ENCODE measurements at regions not wholly inside any gene's neighbourhood (a gene's known extent, or its start where the extent isn't known, plus 50 kb on each side); places are given as distances from the start of the nearest gene placed in this dataset.

- no peak for DNase-seq (ENCODE audit: low read depth in 2 of 2)
These were observed 54.7 kb downstream of the MYEOV start for GRCh38 chr11:69348414-69349235.

GRCh38 chr11:69350040-69350439 is 56.1 kb downstream of the MYEOV start:
- no peak for DNase-seq (ENCODE audit: low read depth in 2 of 2)

DNA sequence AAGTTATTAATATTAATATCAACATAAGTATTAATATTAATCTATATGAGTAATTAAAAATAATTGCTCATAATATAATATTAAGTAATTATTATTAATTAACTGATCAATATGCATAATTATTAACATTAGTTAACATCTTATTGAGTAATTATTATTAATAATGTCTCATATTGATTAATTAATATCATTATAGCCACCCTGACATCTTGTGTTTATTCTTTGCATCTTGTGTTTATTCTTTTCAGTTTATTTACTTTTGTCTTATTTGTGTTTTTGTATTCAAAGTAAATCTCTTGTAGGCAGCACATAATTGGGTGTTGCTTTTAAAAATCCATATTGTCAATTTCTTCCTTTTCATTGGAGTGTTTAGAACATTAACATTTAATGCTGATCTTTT is 56.6 kb downstream of the MYEOV start:
- DNase-seq (ENCODE audit: low read depth in 2 of 2): no peak

GRCh38 chr11:69351460-69351859 is 57.5 kb downstream of the MYEOV start:
- no peak for DNase-seq (ENCODE audit: low read depth in 2 of 2)

- DNase-seq (ENCODE audit: low read depth in 2 of 2): no peak
These were observed 58.2 kb downstream of the MYEOV start for GRCh38 chr11:69352166-69352565.

- no peak for DNase-seq (ENCODE audit: low read depth in 2 of 2)
These were observed 58.9 kb downstream of the MYEOV start for GRCh38 chr11:69352715-69353319.

DNA sequence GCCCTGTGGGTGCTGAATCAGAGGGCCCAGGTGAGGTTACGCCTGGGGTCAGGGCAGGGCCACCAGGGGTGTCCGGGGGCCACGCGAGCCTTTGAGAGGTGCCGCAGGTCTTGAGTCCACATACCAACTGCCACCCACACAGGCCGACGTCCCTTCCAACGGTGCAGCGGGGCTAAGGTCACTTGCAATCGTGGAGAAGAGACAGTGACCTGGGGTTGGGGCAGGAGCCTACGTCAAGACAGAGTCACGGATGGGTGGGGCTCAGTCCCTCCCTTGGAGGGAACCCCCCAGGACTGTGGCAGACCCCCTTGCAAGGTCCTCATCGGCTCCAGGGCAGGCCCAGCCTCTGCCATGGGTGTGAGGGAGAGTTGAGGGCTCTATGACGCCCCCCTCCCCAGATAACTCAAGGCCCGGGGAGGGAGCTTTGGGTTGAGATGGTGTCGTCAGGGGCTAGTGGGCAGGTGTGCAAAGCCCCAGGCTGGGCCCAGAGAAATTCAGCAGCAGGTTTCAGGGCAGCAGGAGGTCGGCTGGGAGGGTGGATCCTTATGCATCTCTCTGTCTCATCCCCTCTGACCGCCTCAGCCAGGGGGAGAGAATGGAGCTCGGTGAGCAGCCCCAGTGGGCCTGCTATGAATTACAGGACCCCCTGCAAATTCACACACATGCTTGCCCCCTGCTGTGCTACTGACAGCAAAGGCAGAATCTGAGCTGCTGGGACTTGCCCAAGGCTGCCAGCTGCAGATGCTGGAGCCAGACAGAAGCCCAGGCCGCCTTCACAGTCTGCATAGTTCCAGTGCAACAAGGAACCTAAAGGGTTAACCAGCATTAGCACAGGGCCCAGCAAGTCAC is 60.0 kb downstream of the MYEOV start:
- DNase-seq (ENCODE audit: low read depth in 2 of 2): no peak

- DNase-seq (ENCODE audit: low read depth in 2 of 2): no peak
These were observed 60.6 kb downstream of the MYEOV start for GRCh38 chr11:69354545-69354897.

DNA sequence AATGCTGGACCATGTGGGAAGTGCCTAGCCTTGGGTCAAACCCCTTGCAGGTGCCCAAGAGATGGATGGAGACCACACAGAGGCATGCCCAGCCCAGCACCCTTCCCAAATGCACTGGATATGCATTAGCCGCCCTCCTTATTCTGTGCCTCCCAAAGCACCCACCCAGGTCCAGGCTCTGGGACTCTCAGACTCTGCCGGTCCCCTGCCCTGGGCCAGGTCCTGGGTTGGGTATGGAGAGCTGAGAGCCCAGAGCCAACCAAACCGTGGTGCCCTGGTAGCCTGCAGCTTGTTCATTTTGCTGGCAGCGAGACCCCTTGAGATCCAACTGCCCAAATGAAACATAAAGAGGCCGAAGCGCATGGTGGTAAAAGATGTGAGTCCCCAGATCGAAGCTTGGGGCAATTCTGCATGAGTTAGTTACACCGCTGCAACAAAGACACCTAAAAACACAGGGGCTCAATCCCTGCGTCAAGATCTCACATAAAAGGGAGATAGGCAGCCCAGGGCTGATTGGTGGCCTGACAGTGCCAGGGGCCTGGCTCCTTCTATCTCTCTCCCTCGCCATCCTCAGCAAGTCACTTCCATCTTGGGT is 61.5 kb downstream of the MYEOV start:
- DNase-seq (ENCODE audit: low read depth in 2 of 2): no peak

DNA sequence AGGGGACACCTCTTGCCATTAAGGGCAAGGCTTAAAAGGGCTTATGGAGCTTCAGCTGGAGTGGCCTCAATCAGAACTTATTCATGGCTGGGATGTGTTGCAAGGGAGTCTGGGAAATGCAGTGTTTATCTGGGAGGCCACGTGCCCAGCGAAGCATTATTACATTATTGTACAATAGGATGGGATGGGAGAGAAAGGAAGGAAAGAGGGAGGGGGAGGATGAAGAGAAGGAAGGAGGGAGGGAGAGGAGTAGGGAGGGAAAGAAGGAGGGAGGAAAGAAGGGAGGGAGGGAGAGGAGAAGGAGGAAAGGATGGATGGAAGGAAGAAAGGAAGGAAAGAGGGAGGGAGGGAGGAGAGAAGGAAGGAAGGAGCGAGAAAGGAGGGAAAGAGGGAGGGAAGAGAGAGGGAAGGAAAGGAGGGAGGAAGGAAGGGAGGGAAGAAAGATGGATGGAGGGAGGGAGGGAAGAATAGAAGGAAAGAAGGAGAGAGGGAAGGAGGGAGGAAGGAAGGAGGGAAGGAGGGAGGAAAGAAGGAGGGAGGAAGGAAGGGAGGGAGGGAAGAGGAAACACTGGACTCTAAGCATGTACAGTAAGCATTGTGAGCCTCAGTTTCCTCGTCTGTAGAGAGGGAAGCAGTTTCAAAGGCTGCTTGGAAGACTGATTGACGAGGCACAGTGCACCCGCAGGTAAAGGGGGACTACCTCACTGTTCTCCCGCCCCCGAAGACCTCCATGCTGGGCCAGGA is 62.2 kb downstream of the MYEOV start:
- DNase-seq (ENCODE audit: low read depth in 2 of 2): no peak

GRCh38 chr11:69356703-69357457 is 62.9 kb downstream of the MYEOV start:
- DNase-seq (ENCODE audit: low read depth in 2 of 2): no peak

DNA sequence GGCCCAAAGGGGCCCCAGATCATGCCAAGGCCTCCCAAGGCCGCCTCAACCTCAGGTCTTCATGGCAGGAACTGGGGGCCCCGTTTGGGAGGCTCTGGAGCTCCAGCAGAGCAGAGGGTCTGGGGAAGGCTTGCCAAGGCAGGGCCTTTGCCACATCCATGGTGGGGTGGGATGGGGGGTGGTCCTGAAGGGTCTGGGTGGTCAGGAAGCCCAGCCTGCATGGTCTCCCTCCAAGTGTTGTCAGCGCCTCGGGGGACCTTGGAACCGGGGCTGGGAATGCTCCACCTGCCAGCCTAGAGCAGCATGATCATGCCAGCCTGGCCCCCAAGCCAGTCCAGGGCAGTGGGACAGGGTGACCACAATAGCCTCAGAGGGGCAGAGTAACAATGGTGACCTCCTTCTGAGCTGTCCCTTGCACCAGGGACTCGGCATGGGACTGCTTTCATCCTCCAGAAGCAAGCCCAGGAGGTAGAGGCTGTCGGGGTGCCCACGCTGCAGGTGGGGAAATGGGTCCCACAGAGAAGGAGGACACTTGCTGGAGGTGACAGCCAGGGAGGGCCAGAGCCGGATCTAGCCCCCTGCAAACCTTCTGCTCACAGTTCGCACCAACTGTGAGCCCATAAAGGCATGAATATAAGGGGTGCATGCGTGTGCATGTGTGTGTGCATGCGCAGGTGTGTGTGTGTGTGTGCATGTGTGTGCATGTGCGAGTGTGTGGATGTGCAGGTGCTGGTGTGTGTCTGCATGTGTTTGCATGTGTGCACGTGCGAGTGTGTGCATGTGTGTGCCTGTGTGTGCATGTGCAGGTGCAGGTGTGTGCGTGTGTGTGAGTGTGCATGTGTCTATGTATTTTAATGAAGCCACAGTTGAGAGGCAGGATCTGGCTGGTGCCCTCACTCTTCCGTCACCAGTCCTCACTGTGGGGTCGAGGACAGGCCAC is 63.8 kb downstream of the MYEOV start:
- no peak for DNase-seq (ENCODE audit: low read depth in 2 of 2)

GRCh38 chr11:69358398-69359020 is 64.6 kb downstream of the MYEOV start:
- DNase-seq (ENCODE audit: low read depth in 2 of 2): no peak

- no peak for DNase-seq (ENCODE audit: low read depth in 2 of 2)
These were observed 66.0 kb downstream of the MYEOV start for GRCh38 chr11:69359735-69360480.

DNA sequence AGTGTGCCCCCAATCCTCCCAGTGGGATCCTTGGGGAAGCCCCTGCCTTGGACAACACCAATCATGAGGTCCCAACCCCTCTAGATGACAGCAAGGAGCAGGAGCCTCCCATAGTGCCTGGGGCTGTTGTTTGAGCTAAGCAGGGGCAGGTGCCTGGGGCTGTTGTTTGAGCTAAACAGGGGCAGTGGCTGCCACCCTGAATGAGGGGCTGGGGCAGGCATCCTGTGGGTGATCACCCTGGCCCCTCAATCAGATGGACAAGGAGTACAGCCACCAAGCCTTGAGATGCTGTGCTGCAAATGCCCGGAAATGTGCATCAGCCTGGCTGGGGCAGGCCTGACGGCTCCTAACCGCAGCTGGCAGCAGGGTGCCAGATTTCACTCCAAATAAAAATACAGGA is 66.7 kb downstream of the MYEOV start:
- no peak for DNase-seq (ENCODE audit: low read depth in 2 of 2)

DNA sequence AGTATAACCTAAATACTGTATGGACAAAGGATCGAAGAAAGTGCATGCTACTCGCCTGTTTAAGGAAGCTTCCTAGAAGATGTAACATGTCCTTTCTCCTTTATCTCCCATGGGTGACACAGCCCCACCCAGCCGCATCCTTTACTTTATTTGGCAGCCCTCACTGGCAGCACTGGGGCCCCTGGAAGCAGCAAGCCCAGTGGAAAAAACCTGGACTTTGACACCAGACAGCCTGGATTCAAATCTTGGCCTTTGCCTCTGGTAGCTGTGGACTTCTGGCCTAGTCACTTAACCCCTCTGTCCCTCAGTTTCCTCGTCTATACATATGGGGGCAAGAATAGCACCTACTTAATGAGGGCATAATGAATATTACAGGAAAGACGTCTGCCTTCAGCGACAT is 67.1 kb downstream of the MYEOV start:
- DNase-seq (ENCODE audit: low read depth in 2 of 2): no peak

DNA sequence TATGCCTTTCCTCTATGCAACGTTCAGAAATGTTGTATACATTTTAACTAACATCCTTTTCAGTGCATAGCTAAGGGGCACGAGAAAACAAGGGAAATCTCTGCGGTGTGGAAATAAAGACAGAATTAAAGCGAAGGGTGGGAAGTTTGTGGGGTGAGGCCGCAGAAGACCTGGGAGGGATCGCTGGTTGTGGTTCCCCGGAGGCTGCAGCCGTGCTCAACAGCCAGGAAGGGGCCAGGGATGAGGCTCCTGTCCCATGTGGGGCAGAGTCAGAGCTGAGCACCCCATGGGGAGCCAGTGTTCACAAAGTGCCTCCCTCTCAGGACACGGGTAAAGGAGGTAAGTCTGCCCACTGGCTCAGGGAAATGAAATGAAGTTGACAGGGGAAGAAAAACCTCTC is 67.5 kb downstream of the MYEOV start:
- no peak for DNase-seq (ENCODE audit: low read depth in 2 of 2)

DNA sequence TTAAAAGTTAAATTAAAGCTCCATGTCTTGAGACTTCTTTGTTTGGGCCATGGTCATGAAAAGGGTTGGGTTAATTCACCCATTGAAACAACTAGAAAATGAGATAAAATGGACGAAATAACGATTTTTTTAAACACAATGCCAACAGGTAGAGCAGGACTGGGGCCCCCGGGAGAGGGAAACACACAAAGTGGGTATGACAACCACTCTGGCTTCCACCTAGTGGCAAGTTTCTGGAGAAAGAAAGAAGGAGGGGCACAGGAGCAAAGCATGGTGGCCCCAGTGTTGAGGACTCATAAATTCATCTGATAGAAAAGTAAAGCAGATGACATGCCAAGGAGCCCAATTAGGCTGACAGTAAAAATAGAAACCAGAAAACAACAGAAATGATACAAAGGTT is 68.4 kb downstream of the MYEOV start:
- DNase-seq (ENCODE audit: low read depth in 2 of 2): no peak

DNA sequence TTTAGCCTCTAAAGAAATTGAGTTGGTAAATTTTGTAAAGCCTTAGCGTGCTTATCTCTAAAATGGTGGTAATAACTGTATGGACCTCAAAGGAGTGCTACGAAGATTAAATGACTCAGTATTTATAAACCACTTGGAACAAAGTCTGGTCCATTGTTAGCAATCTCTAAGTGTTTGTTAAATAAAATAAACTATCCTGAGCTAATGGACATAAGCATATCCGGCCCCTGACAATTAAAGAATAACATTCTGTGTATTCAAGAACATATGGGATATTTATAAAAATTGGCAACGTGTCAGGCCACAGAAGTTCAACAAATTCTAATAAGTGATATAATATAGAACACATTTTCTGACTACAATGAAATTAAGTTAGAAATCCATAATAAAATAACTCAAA is 71.0 kb downstream of the MYEOV start:
- DNase-seq (ENCODE audit: low read depth in 2 of 2): no peak

Measured in stimulated activated CD8-positive, alpha-beta memory T cell treated with anti-CD3 and anti-CD28 coated beads, Interleukin-15, amount 100 ng/mL, for 4 hours (primary cell).